ENCODE measurements at regions not wholly inside any gene's neighbourhood (a gene's known extent, or its start where the extent isn't known, plus 50 kb on each side); places are given as distances from the start of the nearest gene placed in this dataset.

GRCh38 chr18:11283479-11284161 lies 134.3 kb upstream of the PIEZO2 start (continued):
- TF ChIP-seq REST (IDR thresholded peaks at IDR 0.05; ENCODE audit: low read depth, low read length): no peak

GRCh38 chr18:11279461-11279860 lies 130.1 kb upstream of the PIEZO2 start:
- no peaks in the 10 kb centered on the region for H4K20me1 ChIP-seq (ENCODE audit: insufficient read depth)
- TF ChIP-seq CHD2 (IDR thresholded peaks at IDR 0.05; ENCODE audit: low read length, partially characterized antibody): no peak
- no peak for TF ChIP-seq SIN3A (IDR thresholded peaks at IDR 0.05; ENCODE audit: borderline replicate concordance, low read depth, low read length)
- no peak for TF ChIP-seq RFX5 (IDR thresholded peaks at IDR 0.05; ENCODE audit: low read length)
- no peak for TF ChIP-seq MAX (IDR thresholded peaks at IDR 0.05; ENCODE audit: low read depth)
- TF ChIP-seq REST (IDR thresholded peaks at IDR 0.05; ENCODE audit: low read depth, low read length): no peak
- TF ChIP-seq MXI1 (IDR thresholded peaks at IDR 0.05; ENCODE audit: low read depth, low read length): no peak
- TF ChIP-seq TAF1 (IDR thresholded peaks at IDR 0.05; ENCODE audit: borderline replicate concordance, low read depth, low read length): no peak
- no peaks in the 10 kb centered on the region for H3K79me2 ChIP-seq (ENCODE audit: insufficient read depth)
- H3K4me1 ChIP-seq (ENCODE audit: control insufficient read depth in 1 of 2, insufficient read depth in 2 of 2, low read depth in 1 of 2, low read length in 1 of 2): no peaks in the 10 kb centered on the region
- 31% methylated on average over 3 of the region's 3 CpGs for WGBS (ENCODE audit: low lambda C conversion rate)
- H3K9ac ChIP-seq: no peak overlapping the region
- H3K27ac ChIP-seq (ENCODE audit: low read depth in 2 of 2, low read length in 1 of 2): no peak overlapping the region
- H3K36me3 ChIP-seq (replicated peaks in 1 of 2; ENCODE audit: control insufficient read depth in 1 of 2, insufficient read depth in 2 of 2, low read length in 1 of 2): no peaks in the 10 kb centered on the region
- no peaks in the 10 kb centered on the region for H3F3A ChIP-seq (replicated peaks; ENCODE audit: insufficient read depth)
- H3K9me3 ChIP-seq: no peaks in the 10 kb centered on the region
- no peak overlapping the region for H3K4me3 ChIP-seq (ENCODE audit: low read depth in 2 of 2, low read length in 1 of 2)
- peaks cover 21% of the 10 kb centered on the region; the same call in 1 of the 2 replicates for H3K27me3 ChIP-seq (ENCODE audit: insufficient read depth)
- no peaks in the 10 kb centered on the region for H3K9me2 ChIP-seq
- no peak for DNase-seq
- POLR2A ChIA-PET: no interaction called here
- no peak overlapping the region for H2AFZ ChIP-seq (ENCODE audit: low read depth)
- H3K4me2 ChIP-seq: no peak overlapping the region
- CTCF ChIA-PET: no interaction called here
